HG03565 (cell line): ENCODE measurements at regions not wholly inside any gene's neighbourhood (a gene's known extent, or its start where the extent isn't known, plus 50 kb on each side); places are given as distances from the start of the nearest gene placed in this dataset.
A peak's percentile ranks its signal among the peaks of the same experiment; 100 is the strongest.

Source experiments
- ATAC-seq: cut with Tn5 transposase; IDR thresholded peaks from one replicate; pipeline ENCODE4 v1.9.1; 2021; ENCODE audit warnings: mild to moderate bottlenecking, moderate library complexity; ENCODE audit not compliant: unreplicated experiment

DNA sequence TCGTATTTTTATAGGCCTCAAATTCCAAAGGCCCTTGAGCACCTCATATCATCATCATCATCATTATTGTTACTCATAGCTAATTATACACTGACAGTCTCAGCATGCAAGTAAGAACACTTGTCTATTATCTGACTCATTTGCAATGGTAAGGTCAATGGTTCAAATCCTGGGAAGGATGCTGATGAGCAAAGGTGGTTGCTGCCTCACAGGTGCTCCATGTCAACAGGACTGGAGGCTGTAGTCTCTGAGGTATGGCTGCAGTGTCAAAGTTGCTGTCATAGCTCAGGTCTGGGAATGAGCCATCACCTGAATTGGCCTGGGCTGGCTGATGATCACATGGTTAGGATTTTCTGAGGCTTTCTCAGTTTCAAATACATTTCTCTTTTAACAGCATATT lies 379.3 kb downstream of the BCL11A start:
- ATAC-seq = no peak

DNA sequence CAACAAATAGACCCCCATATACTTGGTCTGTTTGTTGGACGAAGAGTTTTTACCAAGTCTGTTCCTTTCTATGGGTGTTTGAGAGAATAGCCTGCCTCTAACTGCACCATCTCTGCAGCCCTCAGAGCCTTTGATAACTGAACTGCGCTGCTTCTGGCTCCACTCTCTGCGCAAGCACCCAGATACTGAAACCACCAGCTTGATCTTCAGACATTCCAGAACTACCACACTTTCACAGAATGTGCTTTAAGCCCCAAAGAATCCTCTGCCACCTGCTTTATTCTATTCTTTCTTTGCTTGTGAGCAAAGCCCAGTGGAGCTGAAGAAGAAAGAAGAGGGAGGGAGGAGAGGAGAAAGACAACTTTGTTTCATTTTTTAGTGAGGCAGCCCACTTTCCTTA lies 380.7 kb downstream of the BCL11A start:
- ATAC-seq = no peak

DNA sequence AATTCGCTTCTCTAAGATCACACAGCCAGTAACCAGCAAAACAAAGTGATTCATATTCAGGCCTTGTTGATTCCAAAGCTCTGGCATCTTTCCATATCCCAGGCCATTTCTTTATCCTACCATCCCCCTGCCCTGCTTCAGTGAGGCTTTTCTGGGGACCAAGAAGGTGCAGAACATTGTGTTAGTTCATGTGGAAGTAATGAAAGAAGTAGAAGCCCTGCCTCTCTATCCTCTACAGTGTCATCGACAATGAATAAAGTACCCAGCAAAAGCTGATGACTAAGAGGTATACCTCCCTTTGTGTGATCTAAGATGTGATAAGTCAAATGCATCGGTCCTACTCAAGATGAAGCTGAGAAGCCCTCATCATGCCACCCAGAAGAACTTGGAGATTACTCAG lies 383.2 kb downstream of the BCL11A start:
- no peak for ATAC-seq

DNA sequence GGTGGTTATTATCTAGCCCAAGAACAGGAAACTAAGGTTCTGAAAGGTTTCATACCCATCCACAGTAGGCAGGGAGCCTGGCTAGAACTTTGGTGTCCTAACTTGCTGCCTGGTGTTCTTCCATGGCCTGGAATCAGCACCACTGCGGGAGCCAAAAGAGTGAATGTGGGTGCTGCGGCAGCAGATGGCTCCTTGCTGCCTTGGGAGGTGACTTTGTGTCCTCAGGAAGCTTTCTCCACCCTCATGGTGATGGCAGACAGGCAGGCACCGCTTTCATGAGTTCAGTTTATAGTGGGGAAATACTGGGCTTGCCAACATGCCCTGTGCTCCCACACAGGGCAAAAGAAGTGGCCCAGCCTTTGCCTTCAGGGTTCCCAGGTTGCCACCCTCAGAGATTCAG lies 385.2 kb downstream of the BCL11A start:
- ATAC-seq = no peak

DNA sequence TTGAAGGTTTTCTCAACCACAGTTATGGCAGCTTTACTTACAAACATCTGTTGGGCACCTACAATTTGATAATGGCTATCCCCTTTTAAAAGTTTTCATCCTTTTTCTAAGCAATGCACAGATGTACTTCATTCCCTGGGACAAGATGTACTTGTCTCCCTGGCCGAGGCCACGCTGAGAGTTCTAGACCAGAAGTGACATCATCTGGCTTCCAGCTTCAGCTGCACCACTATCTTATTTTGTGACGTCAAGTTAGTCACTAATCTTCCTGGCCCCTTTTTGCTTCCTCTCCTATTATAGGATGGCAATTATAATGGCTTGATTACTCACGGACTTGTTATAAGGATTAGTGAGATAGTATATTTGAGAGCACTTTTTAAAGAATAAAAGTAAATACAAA lies 386.4 kb downstream of the BCL11A start:
- ATAC-seq = no peak

DNA sequence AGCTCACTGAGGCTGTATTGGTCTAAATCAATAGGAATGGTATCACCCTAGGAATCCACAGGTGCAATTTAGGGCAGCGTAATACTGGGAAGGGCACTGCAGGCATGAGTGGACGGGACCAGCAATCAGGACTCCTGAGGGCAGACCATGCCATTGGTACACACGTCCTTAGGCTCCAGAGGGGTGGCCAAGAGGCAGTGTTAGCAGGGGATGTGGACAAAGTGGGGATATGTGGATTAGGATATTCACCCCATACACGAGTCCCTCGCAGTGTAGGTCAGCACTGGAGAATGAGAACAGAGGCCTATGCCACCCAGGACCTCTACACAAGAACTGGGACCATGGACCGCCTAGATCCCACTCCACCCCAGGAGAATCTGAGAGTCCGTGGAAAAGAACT lies 389.8 kb downstream of the BCL11A start:
- ATAC-seq = no peak

DNA sequence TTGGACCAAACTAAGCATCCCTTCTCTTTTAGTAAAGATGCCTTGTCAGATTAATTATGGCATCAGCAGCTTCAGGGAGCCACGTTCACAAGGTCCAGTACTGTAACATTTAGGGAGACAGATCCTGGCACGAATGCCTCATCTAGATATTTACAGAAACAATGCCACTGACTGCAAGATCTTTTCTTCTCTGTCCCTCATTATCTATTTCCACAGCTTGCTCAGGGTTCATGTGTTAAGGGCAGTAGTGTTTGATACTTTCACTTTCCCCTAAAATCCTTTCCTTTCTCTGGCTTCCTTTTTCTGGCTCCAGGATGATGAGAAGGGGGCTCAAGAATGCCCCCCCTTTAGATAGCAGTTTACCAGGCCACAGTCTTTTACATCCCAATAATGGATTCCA lies 393.9 kb downstream of the BCL11A start:
- no peak for ATAC-seq

DNA sequence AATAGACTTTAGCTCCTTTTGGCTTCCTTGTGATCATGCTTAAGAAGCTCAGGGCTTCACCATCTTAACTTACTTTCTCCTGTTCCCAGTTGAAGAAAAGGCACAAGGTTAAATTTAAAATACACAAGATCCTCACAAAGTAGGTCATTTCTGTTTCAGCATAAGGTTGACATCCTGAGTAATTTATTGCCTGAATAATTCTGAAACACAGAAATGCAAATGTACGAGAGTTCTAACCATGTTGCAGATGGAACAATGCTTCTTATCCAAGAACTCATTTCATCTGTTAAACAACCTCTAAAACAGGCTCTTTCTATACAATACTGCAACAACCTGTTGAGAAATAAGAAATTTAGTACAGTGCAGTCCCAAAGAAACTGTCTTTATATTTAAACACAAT lies 395.2 kb downstream of the BCL11A start:
- peak; percentile 86 for ATAC-seq

DNA sequence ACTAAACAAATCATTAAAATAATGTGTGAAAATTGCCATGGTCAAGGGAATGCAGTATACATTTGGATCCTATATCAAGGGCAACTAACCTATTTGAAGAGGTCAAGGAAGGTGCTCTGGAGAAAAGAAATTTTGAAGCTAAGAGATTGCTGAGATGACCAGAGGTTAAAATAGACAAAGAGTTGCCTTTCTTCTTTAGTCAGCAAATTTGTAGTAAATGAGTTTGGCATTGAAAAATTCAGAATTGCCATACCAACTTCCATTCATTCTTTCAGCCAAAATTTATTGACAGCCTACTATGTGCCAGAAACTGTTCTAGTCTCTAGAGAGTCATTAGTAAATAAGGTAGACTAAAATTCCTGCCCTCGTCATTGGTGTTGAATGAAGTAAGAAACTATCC lies 396.2 kb downstream of the BCL11A start:
- no peak for ATAC-seq

DNA sequence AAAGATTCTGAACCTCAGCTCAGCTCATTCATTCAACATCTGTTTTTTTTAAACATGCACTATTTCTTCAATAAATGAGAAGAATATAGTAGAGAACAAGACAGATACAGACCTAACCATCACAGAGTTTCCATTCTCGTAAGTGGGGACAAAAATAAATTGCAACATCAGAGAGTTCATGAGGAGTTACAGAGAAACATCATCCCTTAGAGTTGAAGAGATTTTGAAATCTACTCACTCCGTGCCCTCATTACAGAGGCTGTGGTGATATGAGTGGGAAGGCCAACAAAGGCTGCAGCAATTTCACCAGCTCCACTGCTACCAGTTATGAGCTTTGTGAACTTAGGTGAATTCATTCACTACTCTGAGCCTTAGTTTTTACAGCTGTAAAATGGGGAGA lies 399.3 kb downstream of the BCL11A start:
- no peak for ATAC-seq

DNA sequence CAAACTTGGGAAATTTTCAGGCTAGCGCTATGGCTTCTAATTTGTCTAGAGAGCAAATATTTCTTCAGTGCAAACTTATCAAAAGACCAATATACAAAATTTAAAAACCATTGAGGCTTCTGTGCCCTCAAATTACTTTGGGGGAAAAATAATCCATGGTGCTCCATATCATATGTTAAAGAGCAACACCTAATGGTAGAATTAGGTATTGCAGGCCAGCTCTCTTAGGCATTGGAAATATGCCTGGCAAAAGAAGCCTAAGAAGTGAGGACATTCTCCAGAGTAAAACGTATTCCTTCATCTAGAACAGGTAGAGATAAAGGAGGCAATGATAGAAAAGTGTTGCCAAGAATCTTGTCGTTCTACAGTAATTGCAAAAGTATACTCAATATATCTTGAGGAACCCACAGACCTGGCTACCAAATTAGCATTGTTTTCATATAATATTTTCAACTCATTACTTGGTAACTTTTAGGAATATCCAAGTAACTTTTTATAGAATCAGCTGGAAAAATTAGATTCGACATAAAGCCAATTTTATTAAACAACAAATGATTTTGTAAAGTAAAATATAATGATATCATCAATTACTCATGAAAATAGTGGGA lies 401.1 kb downstream of the BCL11A start:
- no peak for ATAC-seq

DNA sequence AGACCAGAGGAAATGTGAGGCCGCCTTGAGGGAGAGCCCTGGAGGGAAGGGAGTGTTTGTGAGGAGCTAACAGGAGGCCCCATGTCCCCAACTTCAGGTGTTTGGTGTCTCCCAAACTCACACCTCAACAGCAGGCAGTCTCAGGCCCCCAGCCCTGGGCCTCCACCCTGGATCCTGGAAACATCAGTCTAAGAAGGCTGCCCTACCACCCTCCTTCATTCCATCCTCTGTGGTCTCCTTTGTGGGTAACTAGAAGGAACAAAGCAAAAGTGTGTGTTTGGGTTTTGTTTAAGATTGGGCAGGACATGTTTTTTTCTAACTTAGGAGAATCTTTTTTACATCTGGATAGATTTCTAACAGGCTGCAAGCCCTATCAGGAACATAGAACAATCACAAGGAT lies 404.3 kb downstream of the BCL11A start:
- ATAC-seq = no peak

DNA sequence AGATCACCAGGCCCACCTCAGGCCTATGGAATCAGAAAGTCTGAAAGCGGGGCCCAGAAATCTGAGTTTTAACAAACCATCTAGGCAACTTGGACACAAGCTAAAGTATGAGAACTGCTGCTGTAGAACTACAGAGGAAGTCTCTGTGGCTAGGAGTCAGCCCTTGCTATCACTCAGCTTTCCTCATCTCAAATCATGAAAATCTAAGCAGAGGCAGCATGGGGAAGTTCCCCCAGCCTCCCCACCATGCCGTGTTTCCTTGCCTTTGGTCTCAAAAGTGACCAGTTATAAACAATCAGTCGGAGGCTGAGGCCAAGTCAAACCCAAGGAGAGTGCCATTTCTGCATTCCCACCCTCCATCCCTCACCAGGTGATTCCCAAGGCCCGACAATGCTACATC lies 404.7 kb downstream of the BCL11A start:
- ATAC-seq = no peak

DNA sequence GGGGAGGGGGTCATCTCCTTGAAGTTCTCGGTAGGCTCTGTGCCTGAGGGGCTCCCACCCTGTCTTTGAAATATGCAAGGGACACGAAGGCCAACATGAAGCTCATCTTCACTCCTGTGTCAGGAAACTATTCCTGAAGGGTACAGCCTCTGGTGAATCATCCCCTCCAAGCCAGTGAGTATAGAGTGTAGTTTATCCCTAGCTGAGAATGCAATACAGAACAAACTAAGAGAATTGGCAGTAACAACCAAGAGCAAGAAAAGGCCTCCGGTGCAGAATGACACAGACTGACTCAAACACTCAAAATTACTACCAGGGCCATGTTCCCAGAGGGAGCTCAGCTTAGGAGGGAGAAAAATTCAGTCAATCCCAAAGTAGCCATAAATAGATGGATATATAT lies 413.3 kb downstream of the BCL11A start:
- ATAC-seq = no peak

DNA sequence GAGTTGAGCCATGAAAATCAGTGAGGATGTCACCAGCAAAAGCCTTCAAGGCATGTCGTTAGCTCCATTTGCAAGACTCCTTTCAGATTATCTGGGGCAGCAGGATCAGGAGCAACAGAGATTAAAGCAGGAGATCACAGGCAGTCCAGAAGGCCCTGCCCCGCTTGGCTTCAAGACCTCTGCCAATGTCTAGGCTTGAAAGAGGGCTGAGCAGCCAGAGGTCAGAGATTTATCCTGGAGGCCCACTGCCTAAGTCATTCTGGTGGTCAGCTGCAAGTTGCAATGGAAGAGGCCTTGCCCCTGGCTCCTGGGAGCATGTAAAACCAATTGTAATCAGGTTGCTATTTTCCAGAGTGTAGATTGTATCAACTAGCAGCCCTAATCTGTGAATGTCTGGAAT lies 416.5 kb downstream of the BCL11A start:
- ATAC-seq = no peak

DNA sequence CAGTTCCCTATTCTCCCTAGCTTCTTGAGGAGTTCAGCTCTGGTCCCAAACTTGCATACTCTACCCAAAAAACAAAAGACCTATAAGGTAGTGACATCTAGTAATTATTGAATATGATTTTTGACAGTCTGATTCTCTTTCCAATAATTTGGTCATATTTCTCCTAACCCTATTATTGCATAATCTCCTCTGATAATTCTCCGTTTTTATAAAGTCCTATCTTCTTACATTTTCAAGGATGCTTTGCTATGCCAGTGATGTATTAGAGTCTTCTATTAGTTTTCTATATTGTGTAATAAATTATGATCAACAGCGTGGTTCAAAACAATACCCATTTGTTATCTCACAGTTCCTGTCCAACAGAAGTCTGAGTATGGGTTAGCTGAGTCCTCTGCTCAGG lies 426.3 kb downstream of the BCL11A start:
- no peak for ATAC-seq

DNA sequence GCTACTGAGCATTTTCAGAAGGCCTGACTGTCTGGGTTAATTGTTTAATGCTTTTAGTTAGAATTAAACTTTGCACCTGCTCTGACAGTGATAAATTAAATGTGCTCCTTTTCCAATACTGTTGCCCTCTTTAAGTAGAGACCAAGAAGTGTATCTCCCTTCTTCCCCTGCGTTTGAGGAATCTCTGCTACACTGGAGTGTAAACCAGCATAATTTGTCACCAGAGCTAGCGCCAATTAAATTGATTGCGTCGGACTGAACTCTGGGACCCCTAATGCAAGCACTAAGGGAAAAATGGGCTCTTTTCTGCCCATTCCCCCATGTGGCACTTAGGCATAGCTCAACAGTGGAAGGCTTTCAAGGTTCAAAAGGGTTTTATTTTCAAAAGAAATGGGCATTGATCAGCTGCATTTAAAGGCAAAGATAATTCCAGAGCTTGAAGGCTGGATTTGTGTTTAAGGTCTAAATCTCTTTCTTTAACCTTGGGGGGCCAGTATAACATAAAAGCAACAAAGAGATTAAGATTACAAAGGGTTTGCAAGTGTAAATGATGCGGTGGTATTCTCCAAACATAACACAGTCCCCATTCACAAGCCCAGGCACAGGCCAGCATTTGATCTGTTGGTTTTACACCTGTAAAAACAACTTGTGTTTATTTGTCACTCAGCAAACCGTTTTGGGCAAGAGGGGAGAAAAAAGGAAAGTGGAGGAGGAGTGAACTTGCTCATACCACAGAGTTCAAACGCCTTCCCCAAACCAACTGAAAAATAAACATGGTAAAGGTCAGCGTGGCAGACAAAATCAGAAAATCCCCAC lies 427.6 kb downstream of the BCL11A start:
- ATAC-seq = no peak

DNA sequence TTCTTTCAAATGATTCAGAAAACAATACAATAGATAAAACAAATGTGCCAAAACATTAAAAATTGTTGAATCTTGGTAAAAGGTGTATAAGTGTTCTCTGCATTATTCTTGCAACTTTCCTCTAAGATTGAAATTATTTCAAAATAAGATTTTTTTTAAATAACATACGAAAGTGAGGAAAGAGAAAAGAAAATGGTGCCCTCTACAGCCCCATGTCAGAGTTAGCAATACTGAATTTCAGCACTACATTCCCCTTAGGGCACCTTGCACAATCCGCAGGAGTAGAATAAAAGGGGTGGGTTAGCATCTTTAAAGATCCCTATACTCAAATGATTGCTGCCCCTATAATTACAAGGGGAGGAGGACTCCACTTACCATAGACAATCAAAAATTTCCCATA lies 433.7 kb downstream of the BCL11A start:
- no peak for ATAC-seq

DNA sequence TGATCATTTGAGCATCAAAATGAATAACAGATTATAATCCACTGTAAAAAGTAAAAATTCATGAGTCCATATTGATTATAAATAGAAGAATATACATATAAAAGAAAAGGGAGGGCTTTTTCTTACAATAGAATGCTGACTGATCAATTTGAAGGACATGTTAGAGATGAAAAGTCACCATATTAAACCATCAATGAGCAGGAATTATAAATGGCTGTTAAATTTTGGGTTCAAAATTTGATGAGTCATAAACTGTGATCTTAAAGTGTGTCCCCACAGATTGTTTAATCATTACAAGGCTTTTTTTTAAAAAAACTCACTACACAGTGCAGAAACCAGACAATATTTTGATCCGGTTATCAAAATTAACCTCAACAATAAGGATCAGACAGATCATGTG lies 434.5 kb downstream of the BCL11A start:
- ATAC-seq = no peak

DNA sequence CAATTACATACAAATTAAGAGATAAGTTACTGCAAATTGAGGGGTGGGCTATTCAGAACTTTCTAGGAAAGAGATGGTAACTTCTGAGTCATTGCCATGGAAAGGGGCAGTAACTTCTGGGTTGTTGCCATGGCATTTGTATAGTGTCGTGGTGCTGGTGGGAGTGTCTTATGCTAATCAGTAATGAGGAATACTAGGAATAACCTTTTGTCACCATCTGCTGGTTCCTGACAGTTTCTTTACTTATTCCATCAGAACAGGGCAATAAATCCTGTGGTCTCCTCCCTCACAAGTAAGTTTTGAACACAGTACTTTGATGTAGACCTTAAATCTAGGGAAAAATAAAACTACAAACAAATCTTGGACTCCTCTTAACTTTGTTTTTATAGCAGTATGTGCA lies 435.4 kb downstream of the BCL11A start:
- ATAC-seq = no peak

DNA sequence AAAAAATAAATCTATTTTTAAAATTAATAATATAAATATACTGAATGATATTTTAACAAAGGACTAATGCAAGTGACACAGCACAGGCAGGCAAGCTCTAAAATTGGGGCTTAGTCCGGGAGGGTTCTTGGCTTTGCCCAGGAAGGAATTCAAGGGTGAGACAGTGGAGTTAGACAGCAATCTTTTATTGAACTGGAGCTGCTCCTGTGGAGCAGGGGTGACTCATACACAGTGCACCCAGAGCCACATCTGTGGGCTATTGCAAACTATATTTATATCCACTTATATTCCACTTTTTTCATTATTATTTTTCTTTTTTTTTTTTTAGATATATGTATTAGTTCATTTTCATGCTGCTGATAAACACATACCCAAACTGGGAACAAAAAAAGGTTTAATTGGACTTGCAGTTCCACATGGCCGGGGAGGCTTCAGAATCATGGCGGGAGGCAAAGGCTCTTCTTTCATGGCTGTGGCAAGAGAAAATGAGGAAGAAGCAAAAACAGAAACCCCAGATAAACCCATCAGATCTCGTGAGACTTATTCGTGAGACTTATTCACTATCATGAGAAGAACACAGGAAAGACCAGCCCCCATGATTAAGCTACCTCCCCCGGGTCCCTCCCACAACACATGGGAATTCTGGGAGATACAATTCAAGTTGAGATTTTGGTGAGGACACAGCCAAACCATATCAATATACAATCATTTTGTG lies 437.1 kb downstream of the BCL11A start:
- no peak for ATAC-seq

DNA sequence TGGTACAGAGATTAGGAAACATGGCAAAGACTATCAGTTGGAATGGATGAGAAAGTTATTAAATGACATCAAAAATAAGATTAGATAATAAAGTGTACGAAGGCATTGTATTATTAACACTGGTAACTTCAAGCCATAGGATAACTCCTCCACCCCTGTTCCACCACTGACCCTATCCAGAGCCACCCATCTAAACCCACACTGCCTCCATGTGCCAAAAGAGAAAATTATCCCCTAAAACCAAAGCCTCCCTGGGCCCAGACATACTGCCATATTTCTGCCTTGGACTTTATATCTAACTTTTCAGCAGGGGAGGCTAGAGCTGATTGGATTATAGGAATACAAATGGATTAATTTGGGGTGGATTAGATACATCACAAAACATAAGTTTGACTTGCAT lies 443.7 kb downstream of the BCL11A start:
- ATAC-seq = no peak
